CD4-positive, alpha-beta memory T cell (primary cell): ENCODE measurements at regions not wholly inside any gene's neighbourhood (a gene's known extent, or its start where the extent isn't known, plus 50 kb on each side); places are given as distances from the start of the nearest gene placed in this dataset.

Source experiments
- CTCF ChIA-PET: fragments of 350-600 bp; sonication (Branson Sonifier 250); formaldehyde crosslinking; loops from one replicate; lab custom pipeline; 2021; ENCODE audit warnings: inconsistent platforms; ENCODE audit not compliant: partially characterized antibody; lab: Charles Lee
- POLR2A ChIA-PET: fragments of 350-600 bp; sonication (Branson Sonifier 250); formaldehyde crosslinking; loops from one replicate; lab custom pipeline; 2021; ENCODE audit not compliant: partially characterized antibody; lab: Charles Lee
- DNase-seq, 5 donors: peaks; one replicate each; pipeline versions ENCODE4 v3.0.0 to v3.0.0-alpha.2; 2020 to 2022; ENCODE audit warnings: mixed read lengths in 1 of 5
- H3K27ac ChIP-seq: one replicate; pipeline ENCODE4 v1.7.0; 2013; ENCODE audit warnings: low read depth, low read length
- H3K27me3 ChIP-seq: 2 replicates; pipeline ENCODE4 v1.7.0; 2013; ENCODE audit warnings: mild to moderate bottlenecking, low read length, moderate library complexity; ENCODE audit not compliant: insufficient read depth
- H3K36me3 ChIP-seq: 2 replicates; pipeline ENCODE4 v1.7.0; 2013; ENCODE audit warnings: mild to moderate bottlenecking, low read length, moderate library complexity; ENCODE audit not compliant: insufficient read depth
- H3K4me1 ChIP-seq: 2 replicates; pipeline ENCODE4 v1.7.0; 2013; ENCODE audit warnings: mild to moderate bottlenecking, low read length, moderate library complexity; ENCODE audit not compliant: insufficient read depth
- H3K4me3 ChIP-seq, 2 donors: one replicate each; pipeline ENCODE4 v1.7.0; 2013; ENCODE audit warnings: low read length in 2 of 2, mild to moderate bottlenecking in 1 of 2
- H3K9me3 ChIP-seq, 2 donors: one replicate each; pipeline ENCODE4 v1.7.0; 2013; ENCODE audit warnings: low read length in 2 of 2, control low read depth in 1 of 2; ENCODE audit not compliant: control insufficient read depth in 1 of 2
- H3K27ac Mint-ChIP-seq, 7 donors: one replicate each; pipeline ENCODE4 v1.8.0; 2020 to 2021; ENCODE audit warnings: mixed read lengths in 7 of 7, mild to moderate bottlenecking in 6 of 7, inconsistent platforms in 3 of 7, moderate library complexity in 3 of 7
- H3K27me3 Mint-ChIP-seq, 2 donors: one replicate each; pipeline ENCODE4 v1.8.0; 2020 to 2021; ENCODE audit warnings: mixed read lengths in 2 of 2
- H3K36me3 Mint-ChIP-seq, 2 donors: one replicate each; pipeline ENCODE4 v1.8.0; 2020 to 2021; ENCODE audit warnings: mixed read lengths in 2 of 2, inconsistent platforms in 1 of 2, mild to moderate bottlenecking in 1 of 2
- H3K4me1 Mint-ChIP-seq, 4 donors: one replicate each; pipeline ENCODE4 v1.8.0; 2020 to 2021; ENCODE audit warnings: mixed read lengths in 4 of 4, mild to moderate bottlenecking in 1 of 4
- H3K4me3 Mint-ChIP-seq, 8 donors: one replicate each; pipeline ENCODE4 v1.8.0; 2020 to 2021; ENCODE audit warnings: mixed read lengths in 8 of 8, mild to moderate bottlenecking in 7 of 8, moderate library complexity in 6 of 8, inconsistent platforms in 3 of 8
- H3K9me3 Mint-ChIP-seq, 8 donors: one replicate each; pipeline ENCODE4 v1.8.0; 2020 to 2021; ENCODE audit warnings: mixed read lengths in 8 of 8, mild to moderate bottlenecking in 5 of 8, inconsistent platforms in 3 of 8, moderate library complexity in 1 of 8
- intact Hi-C: fragments of 100-400 bp; cut with micrococcal nuclease; formaldehyde crosslinking; loops from one replicate; pipeline ENCODE4 v1.15.1; 2023

GRCh38 chr13:50268500-50268899, 253.3 kb downstream of the KCNRG start:
- CTCF ChIA-PET, result interaction anchor here (1.3 to 2.8 kb wide), 5 partner anchors 115 to 292 kb away, joined by 3 to 14 read pairs (median 3); no protein-coding TSS in a partner anchor
- no peak overlapping the region for H3K4me3 ChIP-seq
- H3K27me3 Mint-ChIP-seq, result no peaks in the 10 kb centered on the region
- H3K27me3 ChIP-seq, result no peaks in the 10 kb centered on the region
- H3K27ac Mint-ChIP-seq, result peak overlapping the region in 1 of 7 donors; percentile 42
- H3K36me3 ChIP-seq, result no peaks in the 10 kb centered on the region
- peaks cover 0 to 7% of the 10 kb centered on the region in 2 donors for H3K36me3 Mint-ChIP-seq
- H3K4me3 Mint-ChIP-seq, result no peak overlapping the region
- H3K4me1 ChIP-seq, result no peaks in the 10 kb centered on the region
- POLR2A ChIA-PET, result interaction anchor here (0.6 to 3.2 kb wide), 2 partner anchors 144 to 261 kb away, joined by 3 to 15 read pairs; no protein-coding TSS in a partner anchor
- H3K4me1 Mint-ChIP-seq, result peaks cover 0 to 7% (median 2%) of the 10 kb centered on the region in 4 donors
- H3K9me3 ChIP-seq, result no peaks in the 10 kb centered on the region
- H3K9me3 Mint-ChIP-seq, result no peaks in the 10 kb centered on the region
- no peak overlapping the region for H3K27ac ChIP-seq
- no peak for DNase-seq
- intact Hi-C loops, result loop anchor here (1.0 to 5.0 kb wide), 2 partner anchors 183 to 271 kb away; partner anchors contain the start of gene TRIM13

DNA sequence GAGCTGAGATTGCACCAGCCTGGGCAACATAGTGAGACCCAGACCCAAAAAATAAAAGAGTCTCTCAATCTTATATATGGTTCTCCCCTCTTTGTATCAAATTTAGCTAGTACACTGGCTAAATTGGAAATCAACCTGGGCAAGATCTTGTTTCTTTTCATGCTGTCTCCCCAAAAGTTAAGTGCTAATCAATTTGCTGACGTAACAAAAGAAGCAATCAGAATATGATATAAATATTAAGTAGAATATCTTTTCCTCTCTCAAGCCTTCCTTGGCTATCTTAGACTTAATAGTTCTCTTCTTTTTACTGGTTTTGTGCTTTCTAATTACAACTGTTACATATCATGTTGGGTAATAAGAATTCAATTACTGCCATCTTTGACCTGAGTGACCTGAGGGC, 258.9 kb downstream of the KCNRG start:
- no peaks in the 10 kb centered on the region for H3K4me1 ChIP-seq
- no peak overlapping the region for H3K27ac ChIP-seq
- intact Hi-C loops, result no loop called here
- no peaks in the 10 kb centered on the region for H3K4me1 Mint-ChIP-seq
- no peaks in the 10 kb centered on the region for H3K27me3 Mint-ChIP-seq
- peaks cover 0 to 3% (median 0%) of the 10 kb centered on the region in 8 donors for H3K9me3 Mint-ChIP-seq
- H3K4me3 Mint-ChIP-seq, result no peak overlapping the region
- no peak for DNase-seq
- no peak overlapping the region for H3K27ac Mint-ChIP-seq
- H3K36me3 Mint-ChIP-seq, result peaks cover 0 to 12% of the 10 kb centered on the region in 2 donors
- H3K4me3 ChIP-seq, result no peak overlapping the region
- H3K27me3 ChIP-seq, result no peaks in the 10 kb centered on the region
- H3K9me3 ChIP-seq, result no peaks in the 10 kb centered on the region
- ChIA-PET POLR2A (no interaction called here), CTCF (no interaction called here)
- no peaks in the 10 kb centered on the region for H3K36me3 ChIP-seq

DNA sequence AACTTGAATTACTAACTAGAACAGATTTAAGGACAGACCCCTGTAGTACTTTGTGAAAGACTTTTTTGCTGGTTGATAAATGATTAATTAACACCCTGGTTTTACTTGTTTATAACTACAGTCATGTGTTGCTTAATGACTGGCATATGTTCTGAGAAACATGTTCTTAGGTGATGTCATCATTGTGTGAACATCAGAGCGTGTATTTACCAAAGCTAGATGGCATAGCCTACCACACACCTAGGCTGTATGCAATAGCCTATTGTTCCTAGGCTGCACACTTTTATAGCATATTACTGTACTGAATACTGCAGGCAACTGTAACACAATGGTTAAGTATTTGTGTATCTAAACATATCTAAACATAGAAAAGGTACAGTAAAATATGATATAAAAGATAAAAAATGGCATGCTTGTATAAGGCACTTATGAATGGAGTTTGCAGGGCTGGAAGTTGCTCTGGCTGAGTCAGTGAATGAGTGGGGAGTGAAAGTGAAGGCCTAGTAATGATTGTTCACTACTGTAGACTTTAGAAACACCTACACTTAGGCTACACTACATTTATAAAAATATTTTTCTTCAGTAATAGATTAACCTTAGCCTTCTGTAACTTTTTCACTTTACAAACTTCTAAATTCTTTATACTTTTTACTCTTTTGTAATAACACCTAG, 260.3 kb downstream of the KCNRG start:
- Mint-ChIP-seq H3K27me3 (no peaks in the 10 kb centered on the region), H3K36me3 (peaks cover 0 to 12% of the 10 kb centered on the region in 2 donors), H3K27ac (peak overlapping the region in 1 of 7 donors; percentile 36), H3K4me3 (no peak overlapping the region), H3K9me3 (peaks cover 0 to 3% (median 0%) of the 10 kb centered on the region in 8 donors), H3K4me1 (peaks cover 0 to 2% (median under 1%) of the 10 kb centered on the region in 4 donors)
- CTCF ChIA-PET, result no interaction called here
- POLR2A ChIA-PET, result no interaction called here
- no peak for DNase-seq
- Histone ChIP-seq H3K9me3 (no peaks in the 10 kb centered on the region), H3K27ac (no peak overlapping the region), H3K36me3 (no peaks in the 10 kb centered on the region), H3K4me1 (no peaks in the 10 kb centered on the region), H3K4me3 (no peak overlapping the region), H3K27me3 (no peaks in the 10 kb centered on the region)
- intact Hi-C loops, result no loop called here

- H3K9me3 ChIP-seq, result no peaks in the 10 kb centered on the region
- no peaks in the 10 kb centered on the region for H3K36me3 ChIP-seq
- H3K4me3 ChIP-seq, result no peak overlapping the region
- intact Hi-C loops, result no loop called here
- Mint-ChIP-seq H3K4me3 (no peak overlapping the region), H3K27ac (no peak overlapping the region), H3K9me3 (peaks cover 0 to 3% (median under 1%) of the 10 kb centered on the region in 8 donors), H3K27me3 (no peaks in the 10 kb centered on the region), H3K36me3 (peaks cover 0 to 12% of the 10 kb centered on the region in 2 donors), H3K4me1 (peaks cover 0 to 2% (median under 1%) of the 10 kb centered on the region in 4 donors)
- no peaks in the 10 kb centered on the region for H3K27me3 ChIP-seq
- ChIA-PET CTCF (interaction anchor here (0.8 kb wide), 1 partner anchor 28 kb away, joined by 3 read pairs; no protein-coding TSS in a partner anchor), POLR2A (no interaction called here)
- no peaks in the 10 kb centered on the region for H3K4me1 ChIP-seq
- H3K27ac ChIP-seq, result no peak overlapping the region
- DNase-seq, result no peak
These were observed 261.3 kb downstream of the KCNRG start for GRCh38 chr13:50276550-50276949.

DNA sequence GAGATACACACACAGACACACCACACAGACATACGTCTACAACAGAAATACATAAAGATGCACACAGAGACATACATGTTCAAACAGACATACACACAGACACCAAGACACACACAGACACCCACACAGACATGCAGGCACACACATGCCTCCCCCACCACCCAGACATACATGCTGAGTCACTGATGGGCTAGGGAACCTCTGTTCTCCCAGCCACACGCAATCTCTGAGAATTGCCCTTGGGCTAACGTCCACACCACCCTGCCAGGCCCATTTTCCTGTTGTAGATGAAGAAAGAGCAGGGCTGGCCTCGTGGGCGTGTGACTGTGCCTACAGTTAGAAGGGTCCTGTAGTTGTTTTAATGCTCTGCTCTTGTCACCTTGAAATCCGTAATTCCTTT, 261.9 kb downstream of the KCNRG start:
- no peaks in the 10 kb centered on the region for H3K36me3 ChIP-seq
- no peaks in the 10 kb centered on the region for H3K27me3 ChIP-seq
- ChIA-PET POLR2A (no interaction called here), CTCF (interaction anchor here (0.8 kb wide), 1 partner anchor 29 kb away, joined by 3 read pairs; no protein-coding TSS in a partner anchor)
- H3K9me3 ChIP-seq, result no peaks in the 10 kb centered on the region
- peaks cover 0 to 2% (median under 1%) of the 10 kb centered on the region in 4 donors for H3K4me1 Mint-ChIP-seq
- H3K4me3 Mint-ChIP-seq, result no peak overlapping the region
- intact Hi-C loops, result no loop called here
- no peak overlapping the region for H3K27ac Mint-ChIP-seq
- H3K9me3 Mint-ChIP-seq, result peaks cover 0 to 7% (median 2%) of the 10 kb centered on the region in 8 donors
- peaks cover 0 to 15% of the 10 kb centered on the region in 2 donors for H3K36me3 Mint-ChIP-seq
- H3K27ac ChIP-seq, result no peak overlapping the region
- no peaks in the 10 kb centered on the region for H3K27me3 Mint-ChIP-seq
- H3K4me3 ChIP-seq, result no peak overlapping the region
- no peak for DNase-seq
- no peaks in the 10 kb centered on the region for H3K4me1 ChIP-seq

DNA sequence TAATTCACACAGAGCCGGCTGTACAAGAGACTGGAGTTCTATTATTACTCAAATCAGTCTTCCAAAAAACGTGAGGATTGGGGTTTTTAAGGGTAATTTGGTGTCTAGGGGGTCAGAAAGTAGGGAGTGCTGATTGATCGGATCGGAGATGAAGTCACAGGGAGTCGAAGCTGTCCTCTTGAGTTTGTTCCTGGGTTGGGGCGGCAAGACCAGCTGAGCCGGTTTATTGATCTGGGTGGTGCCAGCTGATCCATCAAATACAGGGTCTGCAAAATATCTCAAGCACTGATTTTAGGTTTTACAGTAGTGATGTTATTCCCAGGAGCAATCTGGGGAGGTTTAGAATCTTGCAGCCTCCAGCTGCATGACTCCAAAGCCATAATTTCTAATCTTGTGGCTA, 262.7 kb downstream of the KCNRG start:
- CTCF ChIA-PET, result no interaction called here

DNA sequence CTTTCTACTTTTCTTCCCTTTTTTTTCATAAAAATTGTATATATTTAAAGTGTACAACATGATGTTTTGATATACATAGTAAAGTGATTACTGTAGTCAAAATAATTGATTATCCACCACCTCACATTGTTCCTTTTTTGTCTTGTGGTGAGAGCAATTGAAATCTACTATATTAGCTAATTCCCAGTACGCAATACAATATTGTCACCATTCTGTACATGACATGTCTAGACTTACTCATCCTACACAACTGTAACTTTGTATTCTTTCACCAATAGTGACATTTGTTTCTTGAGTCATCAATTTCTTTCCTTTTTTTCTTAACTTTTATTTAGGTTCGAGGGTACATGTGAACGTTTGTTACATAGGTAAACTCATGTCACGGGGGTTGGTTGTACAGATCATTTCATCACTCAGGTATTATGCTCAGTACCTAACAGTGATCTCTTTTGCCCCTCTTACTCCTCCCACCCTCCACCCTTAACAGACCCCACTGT, 265.2 kb downstream of the KCNRG start:
- ChIA-PET CTCF (no interaction called here), POLR2A (no interaction called here)
- Histone ChIP-seq H3K27ac (no peak overlapping the region), H3K36me3 (no peaks in the 10 kb centered on the region), H3K27me3 (no peaks in the 10 kb centered on the region), H3K4me1 (peaks cover 12% of the 10 kb centered on the region), H3K9me3 (no peaks in the 10 kb centered on the region), H3K4me3 (no peak overlapping the region)
- no peak for DNase-seq
- peaks cover 13 to 15% (median 14%) of the 10 kb centered on the region in 4 donors for H3K4me1 Mint-ChIP-seq
- H3K36me3 Mint-ChIP-seq, result peaks cover 2 to 13% of the 10 kb centered on the region in 2 donors
- intact Hi-C loops, result no loop called here
- H3K27me3 Mint-ChIP-seq, result no peaks in the 10 kb centered on the region
- H3K4me3 Mint-ChIP-seq, result no peak overlapping the region
- peaks cover 2 to 13% (median 6%) of the 10 kb centered on the region in 8 donors for H3K9me3 Mint-ChIP-seq
- H3K27ac Mint-ChIP-seq, result no peak overlapping the region

More for the DNA sequence above, 262.7 kb downstream of the KCNRG start:
- no peak for DNase-seq
- H3K4me3 ChIP-seq, result no peak overlapping the region
- Mint-ChIP-seq H3K4me1 (peaks cover 0 to 2% (median under 1%) of the 10 kb centered on the region in 4 donors), H3K27me3 (no peaks in the 10 kb centered on the region), H3K9me3 (peaks cover 2 to 13% (median 6%) of the 10 kb centered on the region in 8 donors), H3K27ac (no peak overlapping the region), H3K4me3 (no peak overlapping the region), H3K36me3 (peaks cover 0 to 15% of the 10 kb centered on the region in 2 donors)
- no peak overlapping the region for H3K27ac ChIP-seq
- no peaks in the 10 kb centered on the region for H3K4me1 ChIP-seq
- H3K36me3 ChIP-seq, result no peaks in the 10 kb centered on the region
- POLR2A ChIA-PET, result no interaction called here
- no peaks in the 10 kb centered on the region for H3K27me3 ChIP-seq
- no peaks in the 10 kb centered on the region for H3K9me3 ChIP-seq
- intact Hi-C loops, result no loop called here
